MG63 (cell line): ENCODE measurements at regions not wholly inside any gene's neighbourhood (a gene's known extent, or its start where the extent isn't known, plus 50 kb on each side); places are given as distances from the start of the nearest gene placed in this dataset.

ENCODE experiments used
- DNase-seq: peaks from one replicate; pipeline ENCODE4 v3.0.0-alpha.2; 2020
- H3K27me3 ChIP-seq: fragments of 250-450 bp; sonication (Bioruptor Pico); 2 replicates; pipeline ENCODE4 v1.5.1; 2020; ENCODE audit warnings: mild to moderate bottlenecking, moderate library complexity
- H3K36me3 ChIP-seq: fragments of 250-450 bp; sonication (Bioruptor Pico); 2 replicates; pipeline ENCODE4 v1.5.1; 2020; ENCODE audit warnings: mild to moderate bottlenecking, moderate library complexity
- H3K4me3 ChIP-seq: fragments of 250-450 bp; sonication (Bioruptor Pico); 2 replicates; pipeline ENCODE4 v1.5.1; 2020; ENCODE audit warnings: mild to moderate bottlenecking, moderate library complexity
- H3K9me3 ChIP-seq: fragments of 250-450 bp; sonication (Bioruptor Pico); 2 replicates; pipeline ENCODE4 v1.5.1; 2020; ENCODE audit warnings: mild to moderate bottlenecking, moderate library complexity

DNA sequence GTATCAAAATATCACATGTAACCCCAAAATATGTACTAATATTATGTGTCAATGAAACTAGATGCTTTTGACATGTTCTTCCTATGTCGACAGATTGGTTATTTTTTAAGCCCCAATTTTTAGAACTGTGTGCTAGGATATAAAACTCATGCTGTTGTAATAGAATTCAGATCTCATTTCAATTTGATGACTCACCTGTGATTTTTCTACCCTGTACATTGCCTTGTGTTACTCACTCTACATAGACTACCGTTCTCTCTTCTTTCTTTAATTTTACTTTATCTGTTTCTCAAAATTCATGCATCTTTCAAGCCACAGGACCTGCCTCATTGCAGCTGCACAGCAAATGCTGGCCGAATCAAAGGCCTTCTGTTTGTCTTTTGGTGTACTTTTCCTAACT is 284.5 kb downstream of the MAT2B start:
- DNase-seq: no peak

DNA sequence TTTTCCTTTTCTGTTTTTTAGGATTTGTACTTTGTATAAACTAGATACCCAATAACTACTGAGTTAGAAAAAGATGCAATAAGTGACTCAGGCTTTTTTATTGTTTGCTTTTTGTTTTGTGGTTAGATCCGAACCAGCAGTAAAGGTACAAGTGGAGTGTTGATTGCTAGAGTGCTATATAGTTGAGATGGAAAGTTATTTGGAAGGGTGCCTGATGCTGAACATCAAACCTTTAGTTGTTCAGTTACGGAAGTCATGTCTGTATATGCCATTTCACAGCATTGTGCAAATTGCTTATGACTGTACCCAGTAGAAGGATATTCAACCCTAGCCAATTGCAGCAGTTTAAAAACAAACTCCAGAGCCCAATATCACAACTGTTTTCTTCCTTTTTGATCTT is 285.1 kb downstream of the MAT2B start:
- no peaks in the 10 kb centered on the region for H3K36me3 ChIP-seq
- H3K27me3 ChIP-seq: no peaks in the 10 kb centered on the region; the same call in 1 of the 2 replicates
- no peaks in the 10 kb centered on the region for H3K9me3 ChIP-seq
- no peak for DNase-seq
- H3K4me3 ChIP-seq: no peak overlapping the region

More for the DNA sequence above, 284.5 kb downstream of the MAT2B start:
- Histone ChIP-seq H3K9me3 (0 out of 2 replicates have a peak, but pooled peaks cover 2% of the 10 kb centered on the region), H3K27me3 (no peaks in the 10 kb centered on the region; the same call in 1 of the 2 replicates), H3K4me3 (no peak overlapping the region), H3K36me3 (no peaks in the 10 kb centered on the region)

DNA sequence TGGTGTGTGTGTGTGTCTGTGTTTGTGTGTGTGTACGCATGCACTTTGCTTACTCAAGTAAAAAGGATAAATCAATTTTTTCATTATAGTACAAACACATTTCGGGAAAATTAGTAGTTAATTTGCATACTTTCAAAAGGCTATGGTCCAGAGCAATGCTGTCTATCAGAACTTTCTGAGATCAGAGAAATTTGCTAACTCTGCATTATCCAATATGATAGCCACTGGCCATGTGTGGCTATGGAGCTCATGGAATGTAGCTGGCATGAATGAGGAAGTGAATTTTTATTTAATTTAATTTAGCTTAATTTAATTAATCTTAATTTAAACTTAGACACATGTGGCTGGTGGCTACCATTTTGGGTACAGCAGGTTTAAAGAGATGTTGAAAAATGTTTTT is 289.6 kb downstream of the MAT2B start:
- H3K4me3 ChIP-seq: no peak overlapping the region
- no peak for DNase-seq
- H3K9me3 ChIP-seq: no peaks in the 10 kb centered on the region
- H3K27me3 ChIP-seq: peaks cover 3% of the 10 kb centered on the region
- H3K36me3 ChIP-seq: no peaks in the 10 kb centered on the region

DNA sequence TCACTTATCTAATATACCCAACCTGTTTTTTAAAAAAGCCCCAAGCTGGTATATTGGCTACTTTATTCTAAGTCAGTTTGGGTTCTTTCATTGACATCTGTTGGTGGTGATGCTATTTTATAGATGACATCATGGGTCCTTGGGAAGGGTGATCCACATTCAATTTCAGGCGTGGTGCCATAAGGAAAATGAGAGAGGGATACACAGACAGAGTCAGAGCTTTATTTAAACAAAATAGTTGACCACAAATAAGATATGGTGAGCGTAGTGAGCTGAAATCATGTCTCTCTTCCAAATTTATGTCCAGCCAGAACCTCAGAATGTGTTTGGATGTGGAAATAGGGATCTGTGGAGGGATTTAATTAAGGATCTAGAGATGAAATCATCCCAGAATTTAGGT is 302.4 kb downstream of the MAT2B start:
- H3K9me3 ChIP-seq: no peaks in the 10 kb centered on the region
- DNase-seq: no peak
- H3K4me3 ChIP-seq: no peak overlapping the region
- H3K27me3 ChIP-seq: no peaks in the 10 kb centered on the region
- H3K36me3 ChIP-seq: no peaks in the 10 kb centered on the region

DNA sequence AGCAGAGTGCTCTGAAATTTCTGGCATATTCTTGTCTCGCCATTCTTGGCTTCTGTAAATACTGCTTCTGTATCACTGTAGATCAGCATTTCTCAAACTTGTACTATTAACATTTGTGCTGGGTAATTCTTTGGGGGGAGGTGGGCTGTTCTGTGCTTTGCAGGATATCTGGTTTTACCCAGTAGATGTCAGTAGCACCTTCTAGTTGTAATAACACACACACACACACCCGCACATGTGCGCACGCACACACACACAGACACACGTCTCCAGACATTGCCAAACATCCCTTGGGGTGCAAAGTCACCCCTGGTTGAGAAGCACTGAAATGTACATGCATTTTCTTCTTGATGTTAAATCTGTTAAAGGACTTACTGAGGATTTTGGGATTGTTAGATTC is 304.1 kb downstream of the MAT2B start:
- no peaks in the 10 kb centered on the region for H3K27me3 ChIP-seq
- DNase-seq: no peak
- no peaks in the 10 kb centered on the region for H3K36me3 ChIP-seq

DNA sequence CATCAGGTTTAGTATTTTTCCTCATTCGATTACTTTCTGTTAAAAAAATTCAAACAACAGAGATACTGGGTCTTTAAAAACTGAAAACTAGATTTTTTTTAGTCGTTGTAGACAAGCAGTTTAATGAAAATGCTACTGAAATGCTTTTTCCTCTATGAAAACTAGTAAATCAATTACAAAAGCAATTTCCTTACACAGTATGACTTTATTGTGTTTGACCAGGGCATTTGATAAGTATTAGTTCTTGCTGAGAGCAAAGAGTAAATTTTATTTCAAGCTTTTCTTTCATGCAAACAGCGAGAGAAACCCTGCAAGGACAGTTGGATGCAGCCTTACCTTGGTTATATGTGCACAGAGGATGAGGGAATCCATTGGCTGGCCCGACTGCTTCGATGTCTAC is 308.5 kb downstream of the MAT2B start:
- no peaks in the 10 kb centered on the region for H3K36me3 ChIP-seq
- no peaks in the 10 kb centered on the region for H3K9me3 ChIP-seq
- no peak for DNase-seq
- no peak overlapping the region for H3K4me3 ChIP-seq
- H3K27me3 ChIP-seq: no peaks in the 10 kb centered on the region

More for the DNA sequence above, 304.1 kb downstream of the MAT2B start:
- Histone ChIP-seq H3K4me3 (no peak overlapping the region), H3K9me3 (no peaks in the 10 kb centered on the region)

DNA sequence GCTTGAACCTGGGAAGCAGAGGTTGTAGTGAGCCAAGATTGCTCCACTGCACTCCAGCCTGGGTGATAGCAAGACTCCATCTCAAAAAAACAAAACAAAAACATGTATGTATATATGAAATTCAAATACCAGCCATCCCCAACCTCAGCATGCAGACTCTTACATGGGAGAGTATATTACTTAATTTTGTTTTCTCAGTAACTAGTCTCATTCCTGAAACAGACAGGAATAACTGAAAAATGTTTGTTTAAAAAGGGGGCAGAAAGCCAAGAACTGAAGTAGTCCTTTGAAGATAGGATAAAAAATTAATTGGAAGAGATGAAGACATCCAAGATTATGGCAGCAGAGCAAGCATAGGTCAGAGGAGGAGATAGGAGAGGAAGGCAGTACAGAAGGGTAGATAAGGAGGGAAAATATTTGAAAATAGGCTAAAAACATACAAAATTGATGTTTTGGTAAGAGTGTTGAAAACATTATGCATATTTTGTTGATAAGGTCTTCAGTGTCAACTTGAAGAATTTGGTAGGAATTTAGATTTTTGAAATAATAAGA is 309.9 kb downstream of the MAT2B start:
- no peaks in the 10 kb centered on the region for H3K27me3 ChIP-seq
- no peak for DNase-seq
- H3K4me3 ChIP-seq: no peak overlapping the region
- H3K36me3 ChIP-seq: no peaks in the 10 kb centered on the region
- no peaks in the 10 kb centered on the region for H3K9me3 ChIP-seq

DNA sequence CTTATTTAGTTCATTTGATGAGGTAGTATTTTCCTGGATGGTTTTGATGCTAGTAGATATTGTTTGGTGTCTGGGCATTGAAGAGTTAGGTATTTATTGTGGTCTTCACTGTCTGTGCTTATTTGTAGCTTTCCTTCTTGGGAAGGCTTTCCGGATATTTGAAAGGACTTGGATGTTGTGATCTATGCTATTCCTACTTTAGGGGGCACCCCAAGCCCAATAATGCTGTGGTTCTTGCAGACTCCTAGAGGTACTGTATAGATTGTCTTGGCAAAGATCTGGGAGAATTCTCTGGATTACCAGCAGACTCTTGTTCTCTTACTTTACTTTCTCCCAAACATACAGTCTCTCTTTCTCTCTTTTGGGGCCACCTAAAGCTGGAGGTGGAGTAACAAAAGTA is 315.7 kb downstream of the MAT2B start:
- H3K36me3 ChIP-seq: no peaks in the 10 kb centered on the region
- no peaks in the 10 kb centered on the region for H3K9me3 ChIP-seq
- no peak for DNase-seq
- no peak overlapping the region for H3K4me3 ChIP-seq
- no peaks in the 10 kb centered on the region for H3K27me3 ChIP-seq

DNA sequence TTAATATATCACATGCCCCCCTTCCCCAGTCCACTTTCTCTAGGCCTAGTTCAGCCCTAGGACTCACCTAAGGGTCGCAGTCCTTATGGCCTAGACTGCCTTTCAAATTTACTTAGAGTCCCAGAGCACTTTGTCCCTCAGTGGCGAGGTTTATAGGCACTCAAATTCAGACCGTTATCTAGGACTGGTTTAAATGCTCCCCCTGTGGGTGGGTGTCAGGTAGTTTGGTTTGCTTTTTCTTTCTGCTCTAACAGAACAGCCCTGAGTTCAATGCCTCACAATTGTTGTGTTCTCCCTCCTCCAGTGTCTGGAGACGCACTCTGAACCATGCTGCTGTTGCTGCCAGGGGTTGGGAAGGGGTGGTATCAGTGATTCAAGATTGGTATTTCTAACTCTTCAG is 317.1 kb downstream of the MAT2B start:
- Histone ChIP-seq H3K27me3 (no peaks in the 10 kb centered on the region), H3K36me3 (no peaks in the 10 kb centered on the region), H3K9me3 (no peaks in the 10 kb centered on the region), H3K4me3 (no peak overlapping the region)
- no peak for DNase-seq

DNA sequence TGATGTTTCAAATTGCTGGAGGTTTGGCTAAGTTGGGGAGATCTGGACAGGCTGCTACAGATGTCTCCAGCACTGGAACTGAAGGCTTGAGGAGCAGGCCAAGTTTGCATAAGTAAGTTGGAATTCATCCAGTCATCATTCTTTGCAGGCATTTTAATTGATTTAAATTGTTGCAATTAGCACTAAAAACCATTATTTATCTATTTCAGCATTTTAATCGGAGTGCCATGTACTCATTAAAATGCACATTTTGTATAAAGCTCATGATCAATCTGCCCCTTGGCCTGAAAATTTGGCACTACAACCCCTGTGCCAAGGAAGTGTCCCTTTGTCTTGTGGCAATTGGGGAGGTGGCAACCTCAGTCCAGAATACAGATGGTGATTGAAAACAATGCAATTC is 320.2 kb downstream of the MAT2B start:
- H3K9me3 ChIP-seq: no peaks in the 10 kb centered on the region
- no peaks in the 10 kb centered on the region for H3K36me3 ChIP-seq
- H3K27me3 ChIP-seq: no peaks in the 10 kb centered on the region
- DNase-seq: no peak
- H3K4me3 ChIP-seq: no peak overlapping the region

DNA sequence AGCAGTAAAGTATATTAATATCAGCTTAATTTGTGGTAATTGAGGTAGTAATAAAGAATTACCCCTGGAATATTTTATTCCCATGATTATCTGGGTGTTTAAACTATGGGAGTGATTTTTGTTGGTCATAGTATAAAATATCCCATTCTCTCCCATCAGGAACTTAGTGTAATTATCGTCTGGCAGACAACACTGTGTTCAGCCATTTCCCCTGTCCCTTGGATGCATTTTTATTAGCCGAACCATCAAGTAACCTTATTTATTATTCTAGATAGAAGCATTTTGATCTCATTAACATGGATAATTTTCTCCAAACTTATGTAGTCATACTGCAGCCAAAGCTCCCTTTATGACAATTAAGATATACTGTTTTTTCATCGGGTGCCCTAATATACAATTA is 320.8 kb downstream of the MAT2B start:
- H3K9me3 ChIP-seq: no peaks in the 10 kb centered on the region
- H3K36me3 ChIP-seq: no peaks in the 10 kb centered on the region
- no peaks in the 10 kb centered on the region for H3K27me3 ChIP-seq
- DNase-seq: no peak
- H3K4me3 ChIP-seq: no peak overlapping the region

DNA sequence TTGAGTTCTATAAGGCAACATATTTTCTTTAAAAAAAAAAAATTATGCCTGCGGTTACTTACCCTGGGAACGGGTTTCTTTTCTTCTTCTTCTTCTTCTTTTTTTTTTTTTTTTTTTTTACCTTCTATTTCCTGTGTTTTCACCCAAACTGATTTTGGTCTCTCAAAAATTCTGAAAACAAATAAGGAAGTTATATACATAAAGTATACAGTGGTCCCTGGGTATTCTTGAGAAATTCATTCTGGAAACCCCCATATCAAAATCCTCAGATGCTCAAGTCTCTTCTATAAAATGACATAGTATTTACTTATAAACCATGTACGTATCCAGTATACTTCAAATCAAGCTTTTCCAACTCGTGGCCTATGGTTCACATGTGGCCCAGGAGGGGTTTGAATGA is 326.7 kb downstream of the MAT2B start:
- Histone ChIP-seq H3K27me3 (no peaks in the 10 kb centered on the region), H3K9me3 (no peaks in the 10 kb centered on the region), H3K4me3 (no peak overlapping the region), H3K36me3 (no peaks in the 10 kb centered on the region)
- no peak for DNase-seq

DNA sequence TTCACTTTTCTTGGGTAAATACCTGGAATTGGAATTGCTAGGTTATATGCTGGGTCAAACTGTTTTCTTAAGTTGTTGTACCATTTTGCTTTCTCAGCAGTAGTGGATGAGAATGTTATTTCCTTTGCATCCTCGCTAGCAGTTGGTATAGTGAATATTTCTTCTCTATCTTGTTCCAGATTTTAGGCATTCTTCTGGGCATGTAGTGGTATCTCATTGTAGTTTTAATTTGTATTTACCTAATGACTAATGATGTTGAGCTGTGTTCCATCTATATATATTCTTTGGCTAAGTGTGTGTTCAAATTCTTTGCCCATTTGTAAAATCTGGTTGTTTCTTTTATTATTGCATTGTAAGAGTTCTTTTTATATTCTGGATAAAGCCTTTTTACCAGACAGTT is 333.3 kb downstream of the MAT2B start:
- no peaks in the 10 kb centered on the region for H3K27me3 ChIP-seq
- no peak overlapping the region for H3K4me3 ChIP-seq
- no peak for DNase-seq
- no peaks in the 10 kb centered on the region; the same call in none of the 2 replicates for H3K9me3 ChIP-seq
- no peaks in the 10 kb centered on the region for H3K36me3 ChIP-seq

DNA sequence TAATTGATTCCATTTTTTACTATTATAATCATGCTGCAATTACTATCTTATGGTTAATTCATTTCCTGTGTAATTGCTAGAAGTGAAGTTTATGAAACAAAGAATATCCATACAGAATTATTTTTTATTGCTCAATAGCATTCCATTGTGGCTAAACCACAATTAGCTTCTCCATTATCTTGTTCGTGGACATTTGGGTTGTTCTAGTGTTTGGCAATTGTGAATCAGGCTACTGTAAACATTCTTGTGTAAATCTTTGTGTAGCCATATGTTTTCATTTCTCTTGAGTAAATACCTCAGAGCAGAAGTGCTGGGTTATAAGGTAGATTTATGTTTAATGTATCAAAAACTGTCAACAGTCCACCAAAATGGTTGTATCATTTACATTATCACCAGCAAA is 341.1 kb downstream of the MAT2B start:
- H3K9me3 ChIP-seq: peaks cover 5% of the 10 kb centered on the region; the same call in 1 of the 2 replicates
- no peak overlapping the region for H3K4me3 ChIP-seq
- DNase-seq: no peak
- no peaks in the 10 kb centered on the region for H3K36me3 ChIP-seq
- H3K27me3 ChIP-seq: no peaks in the 10 kb centered on the region

DNA sequence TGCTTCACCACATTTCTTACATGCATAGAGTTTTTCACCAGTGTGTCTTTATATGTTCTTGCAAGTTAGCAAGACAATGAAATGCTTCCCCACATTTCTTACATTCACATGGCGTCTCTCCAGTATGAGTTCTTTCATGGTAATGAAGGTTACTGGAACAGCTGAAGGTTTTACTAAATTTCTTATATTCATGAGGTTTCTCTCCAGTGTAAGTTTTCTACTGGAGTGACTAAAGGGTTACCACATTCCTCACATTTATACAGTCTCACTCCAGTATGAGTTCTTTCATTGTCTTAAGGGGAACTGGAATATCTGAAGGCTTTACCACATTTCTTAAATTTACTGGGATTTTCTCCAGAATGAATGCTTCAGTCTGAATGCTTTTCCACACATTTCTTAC is 350.3 kb downstream of the MAT2B start:
- no peak for DNase-seq
- no peak overlapping the region for H3K4me3 ChIP-seq
- H3K9me3 ChIP-seq: peaks cover 23% of the 10 kb centered on the region
- no peaks in the 10 kb centered on the region for H3K36me3 ChIP-seq
- H3K27me3 ChIP-seq: no peaks in the 10 kb centered on the region; the same call in 1 of the 2 replicates

DNA sequence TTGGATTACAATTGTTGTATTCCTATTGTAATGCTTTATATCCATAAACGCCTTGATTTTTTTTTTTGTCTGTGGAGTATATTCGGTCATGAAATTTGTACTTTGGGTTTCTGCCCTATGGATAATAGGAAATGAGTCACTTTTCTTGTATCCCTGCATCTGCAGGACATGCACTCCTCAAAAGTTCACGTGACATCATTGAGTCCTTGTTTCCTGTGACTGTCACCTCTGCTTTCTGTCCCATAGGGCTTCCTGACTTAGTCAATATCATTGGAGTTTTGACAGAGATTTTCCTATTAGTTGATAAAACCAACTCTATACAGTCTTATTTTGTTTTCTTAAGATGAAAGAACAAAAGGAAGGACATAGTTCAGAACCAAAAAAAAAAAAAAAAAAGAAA is 356.3 kb downstream of the MAT2B start:
- H3K9me3 ChIP-seq: peaks cover 6% of the 10 kb centered on the region
- H3K4me3 ChIP-seq: no peak overlapping the region
- no peaks in the 10 kb centered on the region; the same call in 1 of the 2 replicates for H3K27me3 ChIP-seq
- no peak for DNase-seq
- no peaks in the 10 kb centered on the region for H3K36me3 ChIP-seq

DNA sequence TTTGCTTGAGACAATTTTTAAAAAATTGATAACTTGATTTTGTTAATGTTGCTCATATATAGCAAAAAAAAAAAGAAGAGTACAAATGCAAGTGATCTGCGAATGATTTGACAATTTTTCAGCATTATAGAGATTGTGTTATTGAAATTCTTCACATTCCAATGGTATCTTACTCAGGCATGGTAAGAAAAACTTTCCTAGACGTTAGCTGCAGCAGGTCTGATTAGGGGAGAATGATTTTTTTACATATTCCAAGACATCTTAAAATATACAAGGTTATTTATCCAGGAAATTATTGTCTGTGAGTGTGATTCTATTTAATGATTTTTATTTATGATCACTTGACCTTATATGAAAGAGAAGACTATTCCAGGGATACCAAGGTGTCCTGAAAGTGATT is 361.9 kb downstream of the MAT2B start:
- Histone ChIP-seq H3K9me3 (no peaks in the 10 kb centered on the region; the same call in 1 of the 2 replicates), H3K27me3 (peaks cover 16% of the 10 kb centered on the region), H3K4me3 (no peak overlapping the region), H3K36me3 (no peaks in the 10 kb centered on the region)
- no peak for DNase-seq

DNA sequence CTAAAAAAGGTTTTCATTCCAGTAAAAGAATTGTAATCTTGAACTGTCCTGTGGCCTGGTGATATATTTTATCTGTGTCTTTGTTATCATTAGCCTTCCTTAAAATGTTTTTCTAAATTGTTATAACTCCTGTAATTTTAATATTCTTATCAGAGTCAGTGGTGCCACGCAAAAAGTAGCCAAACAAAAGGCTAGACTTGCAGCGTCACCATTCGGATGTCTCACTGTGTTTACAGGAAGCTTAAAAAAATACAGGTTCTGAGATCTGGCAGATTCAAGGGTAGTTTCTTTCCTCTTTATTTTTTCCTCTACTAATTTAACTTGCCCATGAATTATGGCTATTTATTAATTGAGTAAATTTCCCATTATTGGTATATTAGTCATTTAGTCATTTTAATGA is 362.3 kb downstream of the MAT2B start:
- Histone ChIP-seq H3K36me3 (no peaks in the 10 kb centered on the region), H3K4me3 (no peak overlapping the region), H3K27me3 (peaks cover 16% of the 10 kb centered on the region), H3K9me3 (no peaks in the 10 kb centered on the region; the same call in 1 of the 2 replicates)
- DNase-seq: no peak

DNA sequence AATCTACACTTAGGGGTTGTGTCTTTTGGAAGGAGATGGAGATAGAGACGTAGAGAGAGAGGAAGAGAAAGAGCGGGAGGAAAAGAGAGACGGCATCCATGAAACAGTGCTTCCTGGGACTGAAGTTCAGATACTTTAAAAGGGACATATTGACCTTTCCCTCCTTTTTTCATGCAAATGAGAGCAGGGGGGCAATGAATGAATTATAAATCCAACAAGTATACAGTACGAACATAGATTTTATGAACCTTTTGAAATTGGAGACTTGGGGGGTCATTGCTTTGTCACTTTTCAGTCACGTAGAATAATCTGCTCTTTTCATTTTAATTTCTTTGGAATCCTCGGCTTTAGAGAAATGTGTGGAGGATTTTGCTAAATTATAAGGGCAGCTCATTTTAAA is 364.2 kb downstream of the MAT2B start:
- no peak for DNase-seq
- Histone ChIP-seq H3K36me3 (no peaks in the 10 kb centered on the region), H3K9me3 (no peaks in the 10 kb centered on the region; the same call in 1 of the 2 replicates), H3K27me3 (peaks cover 16% of the 10 kb centered on the region), H3K4me3 (no peak overlapping the region)
